ENCODE measurements at regions not wholly inside any gene's neighbourhood (a gene's known extent, or its start where the extent isn't known, plus 50 kb on each side); places are given as distances from the start of the nearest gene placed in this dataset.

DNA sequence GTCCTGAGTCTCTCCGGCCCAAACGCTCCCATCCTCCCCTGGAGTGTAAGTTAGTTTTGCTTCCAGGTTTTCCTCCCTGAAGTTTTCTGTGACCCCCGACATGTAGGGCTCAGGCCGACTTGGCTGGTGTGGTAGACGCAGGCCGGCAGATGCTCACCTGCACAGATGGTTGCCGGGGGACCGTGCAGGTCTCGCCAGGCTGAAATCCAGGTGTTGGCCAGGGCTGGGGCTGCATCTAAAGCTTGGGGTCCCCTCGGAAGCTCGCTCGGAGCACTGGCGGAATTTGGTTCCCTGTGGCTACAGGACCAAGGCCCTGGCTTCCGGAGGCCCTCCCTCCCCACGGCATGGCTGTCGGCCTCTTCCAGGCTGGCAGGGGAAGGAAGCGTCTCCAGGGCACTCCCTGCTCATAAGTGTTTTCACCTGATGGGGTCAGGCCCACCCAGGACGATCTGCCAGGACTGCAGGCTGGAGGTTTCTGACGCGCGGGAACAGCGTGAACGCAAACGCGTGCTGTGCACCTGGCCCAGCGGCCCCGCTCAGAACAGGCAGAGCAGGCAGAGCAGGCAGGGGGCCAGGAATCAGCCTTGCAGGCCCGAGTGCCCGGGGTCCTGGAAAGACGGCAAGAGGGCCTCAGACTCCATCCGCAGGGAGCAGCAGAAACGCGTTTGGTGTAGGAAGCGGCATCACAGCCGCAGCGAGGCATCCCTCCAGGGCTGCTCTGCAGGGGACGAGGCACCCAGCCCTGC lies 258.2 kb downstream of the BRD1 start:
- in situ Hi-C loops (cut with MboI; ENCODE audit: low sequenced_read_pairs) = no loop called here
- Histone ChIP-seq H4K20me1 (ENCODE audit: insufficient read depth, low read length) (no peaks in the 10 kb centered on the region), H2AK5ac (ENCODE audit: low read depth, low read length) (no peak overlapping the region)

More for the DNA sequence above, 258.2 kb downstream of the BRD1 start:
- H4K5ac ChIP-seq (ENCODE audit: low read depth, low read length) = no peak overlapping the region
- no peak for TF ChIP-seq CEBPB (IDR thresholded peaks at IDR 0.05; ENCODE audit: low read depth, low read length)
- no peak for TF ChIP-seq BHLHE40 (IDR thresholded peaks at IDR 0.05; ENCODE audit: low read depth, low read length)
- TF ChIP-seq ELK1 (IDR thresholded peaks at IDR 0.05; ENCODE audit: borderline replicate concordance, low read depth, low read length) = no peak
- TF ChIP-seq NFE2L2 (IDR thresholded peaks at IDR 0.05; ENCODE audit: low read depth, low read length) = no peak
- no peak for TF ChIP-seq MAFK (IDR thresholded peaks at IDR 0.05; ENCODE audit: low read depth, low read length)
- TF ChIP-seq CHD1 (IDR thresholded peaks at IDR 0.05; ENCODE audit: low read depth, low read length) = no peak
- TF ChIP-seq FOS (IDR thresholded peaks at IDR 0.05; ENCODE audit: low read depth, low read length) = no peak
- no peak for TF ChIP-seq POLR2A (IDR thresholded peaks at IDR 0.05; ENCODE audit: low read depth, low read length)
- no peak overlapping the region for H3K14ac ChIP-seq (replicated peaks; ENCODE audit: low read depth, low read length)
- 66% methylated on average over 27 of the region's 37 CpGs; no CpG with 5 or more reads in 1 of the 2 experiments for WGBS, 2 experiments (ENCODE audit: extremely low coverage in 2 of 2, insufficient read length in 1 of 2)
- no peaks in the 10 kb centered on the region for H3K9me1 ChIP-seq (ENCODE audit: insufficient read depth, low read length)
- H2BK120ac ChIP-seq (ENCODE audit: low read depth, low read length) = no peak overlapping the region
- POLR2A ChIA-PET (ENCODE audit: unreplicated experiment) = no interaction called here
- H3K4ac ChIP-seq (ENCODE audit: low read depth, low read length) = no peak overlapping the region
- no peak overlapping the region for H2BK20ac ChIP-seq (ENCODE audit: low read depth, low read length)
- H3K9ac ChIP-seq (ENCODE audit: low read depth, low read length) = no peak overlapping the region
- no peaks in the 10 kb centered on the region for H3K79me1 ChIP-seq (ENCODE audit: low read depth in 1 of 2, low read length in 2 of 2)
- no peak overlapping the region for H3K4me2 ChIP-seq (ENCODE audit: low read depth, low read length)
- H3K23ac ChIP-seq (ENCODE audit: low read depth, low read length) = no peak overlapping the region
- H3K4me3 ChIP-seq (ENCODE audit: insufficient read depth, low read depth, low read length) = no peak overlapping the region
- H4K91ac ChIP-seq (ENCODE audit: insufficient read depth, low read depth, low read length) = no peak overlapping the region
- DNase-seq (no peak), ATAC-seq (ENCODE audit: low read depth) (no peak)
- no peak overlapping the region for H3K27ac ChIP-seq (ENCODE audit: insufficient read depth, low read length)
- H3K27me3 ChIP-seq (ENCODE audit: control insufficient read depth, insufficient read depth, low read length) = no peaks in the 10 kb centered on the region
- H3K9me3 ChIP-seq (ENCODE audit: control insufficient read depth, insufficient read depth, low read length) = peaks cover 60% of the 10 kb centered on the region
- no peaks in the 10 kb centered on the region for H3K4me1 ChIP-seq (ENCODE audit: control insufficient read depth, insufficient read depth, low read length)
- no peak overlapping the region for H4K8ac ChIP-seq (ENCODE audit: low read depth in 2 of 2, low read length in 2 of 2)
- no peak overlapping the region for H3K18ac ChIP-seq (ENCODE audit: low read depth, low read length)
- CTCF ChIA-PET = no interaction called here
- no peaks in the 10 kb centered on the region for H3K36me3 ChIP-seq (ENCODE audit: control insufficient read depth, insufficient read depth, low read length)
- no peak overlapping the region for H2BK5ac ChIP-seq (ENCODE audit: low read depth, low read length, poor library complexity, severe bottlenecking)
- no TSS peak for BruUV-seq (replicated peaks)
- intact Hi-C loops (cut with micrococcal nuclease) = no loop called here
- no peak overlapping the region for H3K56ac ChIP-seq (ENCODE audit: extremely low read depth, insufficient read depth, low read length)
- dilution Hi-C loops (cut with HindIII; ENCODE audit: low sequenced_read_pairs, unreplicated experiment) = no loop called here
- no peak overlapping the region for H2AK9ac ChIP-seq (replicated peaks; ENCODE audit: low read depth, low read length, poor library complexity)
- H2BK15ac ChIP-seq (ENCODE audit: low read depth, low read length) = no peak overlapping the region
- H2AFZ ChIP-seq (replicated peaks; ENCODE audit: low read length, poor library complexity) = no peak overlapping the region

Data from IMR-90 (cell line).